PC-3 (cell line): ENCODE measurements at regions not wholly inside any gene's neighbourhood (a gene's known extent, or its start where the extent isn't known, plus 50 kb on each side); places are given as distances from the start of the nearest gene placed in this dataset.

ENCODE experiments used
- EZH2 ChIP-seq: fragments of 300-600 bp; sonication (generic); IDR thresholded peaks from one replicate; pipeline ENCODE4 v1.6.1; 2017; ENCODE audit warnings: antibody characterized with exemption, mild to moderate bottlenecking, low read length; ENCODE audit not compliant: unreplicated experiment
- EZH2phosphoT487 ChIP-seq: fragments of 300-600 bp; sonication (generic); IDR thresholded peaks from 2 replicates; pipeline ENCODE4 v1.6.1; 2018; ENCODE audit warnings: mild to moderate bottlenecking, antibody characterized with exemption, low read length, borderline replicate concordance
- TF ChIP-seq, protein P1 (sequence below): fragments of 300-600 bp; sonication (generic); conservative IDR thresholded peaks from 2 replicates; pipeline ENCODE4 v1.5.1; 2017; ENCODE audit warnings: antibody characterized with exemption, low read depth, mild to moderate bottlenecking, low read length

DNA sequence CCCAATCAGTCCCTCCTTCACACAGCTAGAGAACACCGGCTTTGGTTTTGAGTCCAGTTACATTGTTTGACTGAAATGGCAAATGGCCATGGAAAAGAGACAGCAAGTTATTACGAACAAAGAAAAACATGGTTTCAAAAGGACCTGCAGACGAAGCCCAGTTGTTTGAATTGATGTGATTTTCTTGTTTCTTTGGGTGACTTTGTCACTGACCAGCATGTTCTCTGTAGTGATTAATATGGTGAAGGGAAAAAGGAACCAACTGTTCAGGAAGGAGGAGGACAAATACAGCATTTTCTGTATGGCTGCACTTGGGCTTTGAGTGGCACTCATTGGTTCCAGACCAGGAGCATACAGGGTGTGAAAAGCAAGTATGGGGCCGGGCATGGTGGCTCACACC is 217.4 kb upstream of the TPM1 start:
- TF ChIP-seq, protein P1, sequence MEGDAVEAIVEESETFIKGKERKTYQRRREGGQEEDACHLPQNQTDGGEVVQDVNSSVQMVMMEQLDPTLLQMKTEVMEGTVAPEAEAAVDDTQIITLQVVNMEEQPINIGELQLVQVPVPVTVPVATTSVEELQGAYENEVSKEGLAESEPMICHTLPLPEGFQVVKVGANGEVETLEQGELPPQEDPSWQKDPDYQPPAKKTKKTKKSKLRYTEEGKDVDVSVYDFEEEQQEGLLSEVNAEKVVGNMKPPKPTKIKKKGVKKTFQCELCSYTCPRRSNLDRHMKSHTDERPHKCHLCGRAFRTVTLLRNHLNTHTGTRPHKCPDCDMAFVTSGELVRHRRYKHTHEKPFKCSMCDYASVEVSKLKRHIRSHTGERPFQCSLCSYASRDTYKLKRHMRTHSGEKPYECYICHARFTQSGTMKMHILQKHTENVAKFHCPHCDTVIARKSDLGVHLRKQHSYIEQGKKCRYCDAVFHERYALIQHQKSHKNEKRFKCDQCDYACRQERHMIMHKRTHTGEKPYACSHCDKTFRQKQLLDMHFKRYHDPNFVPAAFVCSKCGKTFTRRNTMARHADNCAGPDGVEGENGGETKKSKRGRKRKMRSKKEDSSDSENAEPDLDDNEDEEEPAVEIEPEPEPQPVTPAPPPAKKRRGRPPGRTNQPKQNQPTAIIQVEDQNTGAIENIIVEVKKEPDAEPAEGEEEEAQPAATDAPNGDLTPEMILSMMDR = no peak
- TF ChIP-seq EZH2phosphoT487 (no peak), EZH2 (no peak)
